ENCODE measurements at regions not wholly inside any gene's neighbourhood (a gene's known extent, or its start where the extent isn't known, plus 50 kb on each side); places are given as distances from the start of the nearest gene placed in this dataset.

GRCh38 chr10:44557596-44558191, 172.8 kb upstream of the CXCL12 start:
- ATAC-seq, result no peak
- WGBS, 2 donors (ENCODE audit: low coverage in 1 of 2), result 73 to 100% methylated on average over 3 to 4 of the region's 7 CpGs
- Histone ChIP-seq H3K4me3 (no peak overlapping the region), H3K27me3 (no peaks in the 10 kb centered on the region), H3K4me1 (no peaks in the 10 kb centered on the region), H3K27ac (no peak overlapping the region), H3K9me3 (no peaks in the 10 kb centered on the region), H3K36me3 (no peaks in the 10 kb centered on the region)
- no peak for TF ChIP-seq POLR2A (IDR thresholded peaks at IDR 0.05)
- no peak for TF ChIP-seq CTCF (IDR thresholded peaks at IDR 0.05)
- no peak for TF ChIP-seq EP300 (IDR thresholded peaks at IDR 0.05)
- no peak for TF ChIP-seq POLR2AphosphoS5 (IDR thresholded peaks at IDR 0.05)

GRCh38 chr10:44558521-44558920, 173.6 kb upstream of the CXCL12 start:
- H3K4me1 ChIP-seq, result no peaks in the 10 kb centered on the region
- no peaks in the 10 kb centered on the region for H3K36me3 ChIP-seq
- H3K4me3 ChIP-seq, result no peak overlapping the region
- no peaks in the 10 kb centered on the region for H3K27me3 ChIP-seq
- no peaks in the 10 kb centered on the region for H3K9me3 ChIP-seq
- no peak overlapping the region for H3K27ac ChIP-seq
- ATAC-seq, result no peak
- TF ChIP-seq CTCF (IDR thresholded peaks at IDR 0.05) (no peak), POLR2AphosphoS5 (IDR thresholded peaks at IDR 0.05) (no peak), POLR2A (IDR thresholded peaks at IDR 0.05) (no peak), EP300 (IDR thresholded peaks at IDR 0.05) (no peak)

- no peaks in the 10 kb centered on the region for H3K4me1 ChIP-seq
- no peaks in the 10 kb centered on the region for H3K9me3 ChIP-seq
- H3K27ac ChIP-seq, result no peak overlapping the region
- no peaks in the 10 kb centered on the region for H3K36me3 ChIP-seq
- no peaks in the 10 kb centered on the region for H3K27me3 ChIP-seq
- TF ChIP-seq EP300 (IDR thresholded peaks at IDR 0.05) (no peak), POLR2AphosphoS5 (IDR thresholded peaks at IDR 0.05) (no peak), CTCF (IDR thresholded peaks at IDR 0.05) (no peak), POLR2A (IDR thresholded peaks at IDR 0.05) (no peak)
- H3K4me3 ChIP-seq, result no peak overlapping the region
- WGBS, 2 donors (ENCODE audit: low coverage in 1 of 2), result 100% methylated on average over 1 of the region's 1 CpG
- ATAC-seq, result no peak
Observed at GRCh38 chr10:44564361-44564760, 179.5 kb upstream of the CXCL12 start.

- TF ChIP-seq POLR2AphosphoS5 (IDR thresholded peaks at IDR 0.05) (no peak), CTCF (IDR thresholded peaks at IDR 0.05) (no peak), POLR2A (IDR thresholded peaks at IDR 0.05) (no peak), EP300 (IDR thresholded peaks at IDR 0.05) (no peak)
- 68 to 75% methylated on average over 1 to 3 of the region's 3 CpGs for WGBS, 2 donors (ENCODE audit: low coverage in 1 of 2)
- H3K36me3 ChIP-seq, result no peaks in the 10 kb centered on the region
- H3K27me3 ChIP-seq, result no peaks in the 10 kb centered on the region
- no peak overlapping the region for H3K4me3 ChIP-seq
- H3K27ac ChIP-seq, result no peak overlapping the region
- H3K9me3 ChIP-seq, result no peaks in the 10 kb centered on the region
- no peak for ATAC-seq
- peaks cover 0 to 3% (median 0%) of the 10 kb centered on the region in 3 donors for H3K4me1 ChIP-seq
Observed at GRCh38 chr10:44564790-44565189, 179.9 kb upstream of the CXCL12 start.

- ATAC-seq, result no peak
- Histone ChIP-seq H3K36me3 (no peaks in the 10 kb centered on the region), H3K4me3 (no peak overlapping the region), H3K27me3 (no peaks in the 10 kb centered on the region), H3K4me1 (peaks cover 0 to 9% (median 0%) of the 10 kb centered on the region in 3 donors), H3K9me3 (no peaks in the 10 kb centered on the region), H3K27ac (no peak overlapping the region)
- WGBS, 2 donors (ENCODE audit: low coverage in 1 of 2), result 92 to 100% methylated on average over 1 of the region's 1 CpG
- TF ChIP-seq POLR2A (IDR thresholded peaks at IDR 0.05) (no peak), EP300 (IDR thresholded peaks at IDR 0.05) (no peak), CTCF (IDR thresholded peaks at IDR 0.05) (no peak), POLR2AphosphoS5 (IDR thresholded peaks at IDR 0.05) (no peak)
Observed at GRCh38 chr10:44566786-44567185, 181.9 kb upstream of the CXCL12 start.
